ENCODE measurements at regions not wholly inside any gene's neighbourhood (a gene's known extent, or its start where the extent isn't known, plus 50 kb on each side); places are given as distances from the start of the nearest gene placed in this dataset.

GRCh38 chr16:22754577-22754976 is 59.4 kb upstream of the HS3ST2 start:
- dilution Hi-C loops (cut with HindIII; ENCODE audit: low sequenced_read_pairs, unreplicated experiment) (no loop called here), in situ Hi-C loops (cut with MboI; ENCODE audit: low sequenced_read_pairs) (no loop called here), intact Hi-C loops (cut with micrococcal nuclease) (no loop called here)
- Histone ChIP-seq H3K23ac (ENCODE audit: low read depth, low read length) (no peak overlapping the region), H3K27me3 (ENCODE audit: control insufficient read depth, insufficient read depth, low read length) (no peaks in the 10 kb centered on the region), H3K4me1 (ENCODE audit: control insufficient read depth, insufficient read depth, low read length) (no peaks in the 10 kb centered on the region), H3K9ac (ENCODE audit: low read depth, low read length) (no peak overlapping the region), H2BK20ac (ENCODE audit: low read depth, low read length) (no peak overlapping the region), H4K8ac (ENCODE audit: low read depth in 2 of 2, low read length in 2 of 2) (no peak overlapping the region), H3K27ac (ENCODE audit: insufficient read depth, low read length) (no peak overlapping the region), H3K4me3 (ENCODE audit: insufficient read depth, low read depth, low read length) (no peak overlapping the region), H2BK15ac (ENCODE audit: low read depth, low read length) (no peak overlapping the region), H3K14ac (replicated peaks; ENCODE audit: low read depth, low read length) (no peak overlapping the region), H3K9me1 (ENCODE audit: insufficient read depth, low read length) (no peaks in the 10 kb centered on the region), H2BK120ac (ENCODE audit: low read depth, low read length) (no peak overlapping the region), H3K56ac (ENCODE audit: extremely low read depth, insufficient read depth, low read length) (no peak overlapping the region), H3K36me3 (ENCODE audit: control insufficient read depth, insufficient read depth, low read length) (no peaks in the 10 kb centered on the region), H2AK5ac (ENCODE audit: low read depth, low read length) (no peak overlapping the region), H4K91ac (ENCODE audit: insufficient read depth, low read depth, low read length) (no peak overlapping the region), H3K4ac (ENCODE audit: low read depth, low read length) (no peak overlapping the region), H2BK5ac (ENCODE audit: low read depth, low read length, poor library complexity, severe bottlenecking) (no peak overlapping the region), H3K4me2 (ENCODE audit: low read depth, low read length) (no peak overlapping the region), H3K18ac (ENCODE audit: low read depth, low read length) (no peak overlapping the region), H3K9me3 (ENCODE audit: control insufficient read depth, insufficient read depth, low read length) (no peaks in the 10 kb centered on the region), H4K20me1 (ENCODE audit: insufficient read depth, low read length) (no peaks in the 10 kb centered on the region), H2AK9ac (replicated peaks; ENCODE audit: low read depth, low read length, poor library complexity) (no peak overlapping the region), H4K5ac (ENCODE audit: low read depth, low read length) (no peak overlapping the region), H3K79me1 (ENCODE audit: low read depth in 1 of 2, low read length in 2 of 2) (no peaks in the 10 kb centered on the region), H2AFZ (replicated peaks; ENCODE audit: low read length, poor library complexity) (no peak overlapping the region)
- DNase-seq (no peak), ATAC-seq (ENCODE audit: low read depth) (no peak)
- ChIA-PET POLR2A (ENCODE audit: unreplicated experiment) (no interaction called here), CTCF (no interaction called here)
- no TSS peak for BruUV-seq (replicated peaks)
- WGBS, 2 experiments (ENCODE audit: extremely low coverage in 2 of 2, insufficient read length in 1 of 2) = 52% methylated on average over 2 of the region's 4 CpGs; no CpG with 5 or more reads in 1 of the 2 experiments
- TF ChIP-seq BHLHE40 (IDR thresholded peaks at IDR 0.05; ENCODE audit: low read depth, low read length) (no peak), SMC3 (IDR thresholded peaks at IDR 0.05; ENCODE audit: low read depth, low read length) (no peak), CTCF (conservative IDR thresholded peaks at IDR 0.05; ENCODE audit: low read depth, low read length) (no peak), ELK1 (IDR thresholded peaks at IDR 0.05; ENCODE audit: borderline replicate concordance, low read depth, low read length) (no peak), FOS (IDR thresholded peaks at IDR 0.05; ENCODE audit: low read depth, low read length) (no peak), CHD1 (IDR thresholded peaks at IDR 0.05; ENCODE audit: low read depth, low read length) (no peak), NFE2L2 (IDR thresholded peaks at IDR 0.05; ENCODE audit: low read depth, low read length) (no peak), RAD21 (IDR thresholded peaks at IDR 0.05; ENCODE audit: low read length) (no peak), RCOR1 (IDR thresholded peaks at IDR 0.05; ENCODE audit: insufficient replicate concordance, low read length) (no peak), MAZ (IDR thresholded peaks at IDR 0.05; ENCODE audit: borderline replicate concordance, low read depth, low read length) (no peak), RFX5 (IDR thresholded peaks at IDR 0.05; ENCODE audit: low read depth, low read length) (no peak), POLR2A (IDR thresholded peaks at IDR 0.05; ENCODE audit: low read depth, low read length) (no peak), MXI1 (IDR thresholded peaks at IDR 0.05; ENCODE audit: borderline replicate concordance, low read depth, low read length) (no peak), USF2 (IDR thresholded peaks at IDR 0.05; ENCODE audit: low read depth, low read length) (no peak), CEBPB (IDR thresholded peaks at IDR 0.05; ENCODE audit: low read depth, low read length) (no peak), MAFK (IDR thresholded peaks at IDR 0.05; ENCODE audit: low read depth, low read length) (no peak)
